HT1080 (cell line): ENCODE measurements at regions not wholly inside any gene's neighbourhood (a gene's known extent, or its start where the extent isn't known, plus 50 kb on each side); places are given as distances from the start of the nearest gene placed in this dataset.

Experiments used
- DNase-seq: peaks from one replicate; pipeline ENCODE4 v3.0.0-alpha.2; 2015; ENCODE audit warnings: low read depth

GRCh38 chr18:59057969-59058368 lies 81.7 kb upstream of the SEC11C start:
- DNase-seq = no peak

GRCh38 chr18:59059140-59059539 lies 80.5 kb upstream of the SEC11C start:
- DNase-seq = no peak

GRCh38 chr18:59060551-59060950 lies 79.1 kb upstream of the SEC11C start:
- DNase-seq = no peak

GRCh38 chr18:59061914-59062642 lies 77.6 kb upstream of the SEC11C start:
- no peak for DNase-seq

GRCh38 chr18:59062643-59063006 lies 77.1 kb upstream of the SEC11C start:
- DNase-seq = peak; percentile 56

- DNase-seq = no peak
Observed at GRCh38 chr18:59063300-59063906, 76.3 kb upstream of the SEC11C start.

- DNase-seq = no peak
Observed at GRCh38 chr18:59063912-59064311, 75.8 kb upstream of the SEC11C start.

- no peak for DNase-seq
Observed at GRCh38 chr18:59065684-59066083, 74.0 kb upstream of the SEC11C start.

GRCh38 chr18:59067873-59068272 lies 71.8 kb upstream of the SEC11C start:
- peak; percentile 18 for DNase-seq

- DNase-seq = no peak
Observed at GRCh38 chr18:59068276-59069071, 71.2 kb upstream of the SEC11C start.

GRCh38 chr18:59070181-59070912 lies 69.3 kb upstream of the SEC11C start:
- peak; percentile 80 for DNase-seq

GRCh38 chr18:59072727-59073421 lies 66.8 kb upstream of the SEC11C start:
- DNase-seq = no peak

- DNase-seq = no peak
Observed at GRCh38 chr18:59075923-59076322, 63.8 kb upstream of the SEC11C start.

- DNase-seq = no peak
Observed at GRCh38 chr18:59079264-59079663, 60.4 kb upstream of the SEC11C start.

GRCh38 chr18:59079687-59080501 lies 59.8 kb upstream of the SEC11C start:
- DNase-seq = peak; percentile 82

GRCh38 chr18:59083136-59083818 lies 56.4 kb upstream of the SEC11C start:
- DNase-seq = no peak

- DNase-seq = no peak
Observed at GRCh38 chr18:59085126-59085794, 54.4 kb upstream of the SEC11C start.

- peak; percentile 48 for DNase-seq
Observed at GRCh38 chr18:59085797-59086196, 53.9 kb upstream of the SEC11C start.

- no peak for DNase-seq
Observed at GRCh38 chr18:59086522-59086921, 53.2 kb upstream of the SEC11C start.
